ENCODE measurements at regions not wholly inside any gene's neighbourhood (a gene's known extent, or its start where the extent isn't known, plus 50 kb on each side); places are given as distances from the start of the nearest gene placed in this dataset.

DNA sequence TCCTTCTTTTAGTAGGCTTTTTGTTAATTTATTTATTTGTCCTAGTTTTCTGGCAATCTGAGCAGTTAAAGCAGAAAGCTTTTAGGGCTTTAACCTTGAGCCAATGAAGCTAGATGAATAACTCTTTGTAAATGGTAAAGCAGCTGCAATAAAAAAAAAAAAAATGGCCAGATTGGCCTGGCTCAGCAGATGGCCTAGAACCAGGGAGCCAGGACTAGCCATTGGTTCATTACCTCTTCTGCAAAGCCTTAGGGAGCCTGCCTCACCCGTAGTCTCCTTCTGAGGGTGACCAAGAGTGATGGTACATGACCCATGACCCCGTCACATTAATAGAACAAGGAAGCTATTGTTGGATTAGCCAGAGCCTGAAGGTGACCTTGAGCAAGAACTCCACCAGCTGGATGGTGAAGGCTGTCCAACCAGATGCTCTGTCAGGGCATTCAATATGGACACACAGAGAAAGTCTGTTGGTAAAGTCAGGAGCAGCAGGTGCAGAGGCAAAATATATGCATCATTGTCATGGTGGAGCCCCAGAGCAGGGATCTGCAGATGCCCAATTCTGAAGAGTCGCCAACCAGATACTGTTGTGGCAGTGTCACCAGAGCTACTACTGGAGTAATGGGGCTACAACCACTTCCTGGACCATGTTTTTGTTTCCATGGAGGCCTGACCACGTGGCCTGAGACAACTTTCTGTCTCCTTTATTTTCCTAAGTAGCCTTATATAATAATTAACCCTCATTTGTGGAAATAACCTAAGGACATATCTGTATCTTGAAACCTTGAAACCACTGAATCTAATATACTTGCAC lies 100.7 kb downstream of the MTX3 start:
- Histone ChIP-seq H3K9me3 (ENCODE audit: low read length) (no peaks in the 10 kb centered on the region), H2AFZ (ENCODE audit: low read depth, low read length) (no peak overlapping the region), H3K36me3 (ENCODE audit: insufficient read depth, low read length) (no peaks in the 10 kb centered on the region), H3K79me2 (replicated peaks; ENCODE audit: insufficient read depth, low read length) (no peaks in the 10 kb centered on the region), H3K27ac (ENCODE audit: low read length) (no peak overlapping the region), H3K9me2 (ENCODE audit: insufficient read depth, low read length) (no peaks in the 10 kb centered on the region), H3K4me3 (ENCODE audit: low read length) (no peak overlapping the region), H3K9ac (ENCODE audit: low read length) (no peak overlapping the region), H3K4me2 (ENCODE audit: low read length) (no peak overlapping the region), H3F3A (ENCODE audit: insufficient read depth, low read length, poor library complexity, severe bottlenecking) (no peaks in the 10 kb centered on the region), H4K20me1 (ENCODE audit: insufficient read depth) (no peaks in the 10 kb centered on the region), H3K27me3 (ENCODE audit: insufficient read depth, low read depth, low read length) (no peaks in the 10 kb centered on the region)
- TF ChIP-seq POLR2AphosphoS5 (IDR thresholded peaks at IDR 0.05) (no peak), MXI1 (conservative IDR thresholded peaks at IDR 0.05; ENCODE audit: poor library complexity, severe bottlenecking) (no peak), SMC3 (conservative IDR thresholded peaks at IDR 0.05; ENCODE audit: poor library complexity) (no peak), EP300 (conservative IDR thresholded peaks at IDR 0.05; ENCODE audit: poor library complexity, severe bottlenecking) (no peak), EZH2 (IDR thresholded peaks at IDR 0.05; ENCODE audit: borderline replicate concordance, insufficient read depth, low read length, poor library complexity, severe bottlenecking) (no peak), RAD21 (conservative IDR thresholded peaks at IDR 0.05) (no peak)
- TF ChIP-seq, protein P1, sequence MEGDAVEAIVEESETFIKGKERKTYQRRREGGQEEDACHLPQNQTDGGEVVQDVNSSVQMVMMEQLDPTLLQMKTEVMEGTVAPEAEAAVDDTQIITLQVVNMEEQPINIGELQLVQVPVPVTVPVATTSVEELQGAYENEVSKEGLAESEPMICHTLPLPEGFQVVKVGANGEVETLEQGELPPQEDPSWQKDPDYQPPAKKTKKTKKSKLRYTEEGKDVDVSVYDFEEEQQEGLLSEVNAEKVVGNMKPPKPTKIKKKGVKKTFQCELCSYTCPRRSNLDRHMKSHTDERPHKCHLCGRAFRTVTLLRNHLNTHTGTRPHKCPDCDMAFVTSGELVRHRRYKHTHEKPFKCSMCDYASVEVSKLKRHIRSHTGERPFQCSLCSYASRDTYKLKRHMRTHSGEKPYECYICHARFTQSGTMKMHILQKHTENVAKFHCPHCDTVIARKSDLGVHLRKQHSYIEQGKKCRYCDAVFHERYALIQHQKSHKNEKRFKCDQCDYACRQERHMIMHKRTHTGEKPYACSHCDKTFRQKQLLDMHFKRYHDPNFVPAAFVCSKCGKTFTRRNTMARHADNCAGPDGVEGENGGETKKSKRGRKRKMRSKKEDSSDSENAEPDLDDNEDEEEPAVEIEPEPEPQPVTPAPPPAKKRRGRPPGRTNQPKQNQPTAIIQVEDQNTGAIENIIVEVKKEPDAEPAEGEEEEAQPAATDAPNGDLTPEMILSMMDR (IDR thresholded peaks at IDR 0.05; ENCODE audit: poor library complexity, severe bottlenecking), result no peak
- TF ChIP-seq, protein P2, sequence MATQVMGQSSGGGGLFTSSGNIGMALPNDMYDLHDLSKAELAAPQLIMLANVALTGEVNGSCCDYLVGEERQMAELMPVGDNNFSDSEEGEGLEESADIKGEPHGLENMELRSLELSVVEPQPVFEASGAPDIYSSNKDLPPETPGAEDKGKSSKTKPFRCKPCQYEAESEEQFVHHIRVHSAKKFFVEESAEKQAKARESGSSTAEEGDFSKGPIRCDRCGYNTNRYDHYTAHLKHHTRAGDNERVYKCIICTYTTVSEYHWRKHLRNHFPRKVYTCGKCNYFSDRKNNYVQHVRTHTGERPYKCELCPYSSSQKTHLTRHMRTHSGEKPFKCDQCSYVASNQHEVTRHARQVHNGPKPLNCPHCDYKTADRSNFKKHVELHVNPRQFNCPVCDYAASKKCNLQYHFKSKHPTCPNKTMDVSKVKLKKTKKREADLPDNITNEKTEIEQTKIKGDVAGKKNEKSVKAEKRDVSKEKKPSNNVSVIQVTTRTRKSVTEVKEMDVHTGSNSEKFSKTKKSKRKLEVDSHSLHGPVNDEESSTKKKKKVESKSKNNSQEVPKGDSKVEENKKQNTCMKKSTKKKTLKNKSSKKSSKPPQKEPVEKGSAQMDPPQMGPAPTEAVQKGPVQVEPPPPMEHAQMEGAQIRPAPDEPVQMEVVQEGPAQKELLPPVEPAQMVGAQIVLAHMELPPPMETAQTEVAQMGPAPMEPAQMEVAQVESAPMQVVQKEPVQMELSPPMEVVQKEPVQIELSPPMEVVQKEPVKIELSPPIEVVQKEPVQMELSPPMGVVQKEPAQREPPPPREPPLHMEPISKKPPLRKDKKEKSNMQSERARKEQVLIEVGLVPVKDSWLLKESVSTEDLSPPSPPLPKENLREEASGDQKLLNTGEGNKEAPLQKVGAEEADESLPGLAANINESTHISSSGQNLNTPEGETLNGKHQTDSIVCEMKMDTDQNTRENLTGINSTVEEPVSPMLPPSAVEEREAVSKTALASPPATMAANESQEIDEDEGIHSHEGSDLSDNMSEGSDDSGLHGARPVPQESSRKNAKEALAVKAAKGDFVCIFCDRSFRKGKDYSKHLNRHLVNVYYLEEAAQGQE (IDR thresholded peaks at IDR 0.05; ENCODE audit: borderline replicate concordance), result no peak

DNA sequence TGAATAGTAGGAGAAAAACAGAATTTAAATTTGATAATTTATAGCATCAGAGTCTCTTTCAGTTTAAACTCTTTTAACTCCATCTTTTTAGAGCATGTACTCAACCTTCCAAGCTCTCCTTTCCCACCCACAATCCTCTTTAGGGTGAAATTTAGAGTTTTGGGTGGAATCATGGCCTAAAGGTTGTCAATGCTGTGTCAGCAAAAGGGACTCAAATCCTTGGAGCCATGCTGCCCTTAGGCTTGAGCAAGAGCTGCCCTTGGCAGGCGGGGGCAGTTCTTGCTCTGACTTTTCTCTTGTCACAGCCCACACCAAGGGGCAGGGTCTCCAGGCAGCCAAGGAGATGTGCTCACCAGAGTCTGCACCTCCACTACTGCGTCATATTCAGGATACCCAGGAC lies 102.4 kb downstream of the MTX3 start:
- Histone ChIP-seq H3K4me2 (ENCODE audit: low read length) (no peak overlapping the region), H3K27me3 (ENCODE audit: insufficient read depth, low read depth, low read length) (no peaks in the 10 kb centered on the region), H3K79me2 (replicated peaks; ENCODE audit: insufficient read depth, low read length) (no peaks in the 10 kb centered on the region), H3K27ac (ENCODE audit: low read length) (no peak overlapping the region), H3K9me3 (ENCODE audit: low read length) (no peaks in the 10 kb centered on the region), H4K20me1 (ENCODE audit: insufficient read depth) (no peaks in the 10 kb centered on the region), H3F3A (ENCODE audit: insufficient read depth, low read length, poor library complexity, severe bottlenecking) (no peaks in the 10 kb centered on the region), H2AFZ (ENCODE audit: low read depth, low read length) (no peak overlapping the region), H3K9me2 (ENCODE audit: insufficient read depth, low read length) (no peaks in the 10 kb centered on the region), H3K9ac (ENCODE audit: low read length) (no peak overlapping the region), H3K4me3 (ENCODE audit: low read length) (no peak overlapping the region), H3K36me3 (ENCODE audit: insufficient read depth, low read length) (no peaks in the 10 kb centered on the region)
- TF ChIP-seq TAF1 (IDR thresholded peaks at IDR 0.05; ENCODE audit: low read depth), result no peak
- no peak for TF ChIP-seq EZH2 (IDR thresholded peaks at IDR 0.05; ENCODE audit: borderline replicate concordance, insufficient read depth, low read length, poor library complexity, severe bottlenecking)
- no peak for TF ChIP-seq SMC3 (conservative IDR thresholded peaks at IDR 0.05; ENCODE audit: poor library complexity)
- TF ChIP-seq RAD21 (conservative IDR thresholded peaks at IDR 0.05), result no peak
- TF ChIP-seq POLR2AphosphoS5 (IDR thresholded peaks at IDR 0.05), result no peak
